ENCODE measurements at regions not wholly inside any gene's neighbourhood (a gene's known extent, or its start where the extent isn't known, plus 50 kb on each side); places are given as distances from the start of the nearest gene placed in this dataset.

DNA sequence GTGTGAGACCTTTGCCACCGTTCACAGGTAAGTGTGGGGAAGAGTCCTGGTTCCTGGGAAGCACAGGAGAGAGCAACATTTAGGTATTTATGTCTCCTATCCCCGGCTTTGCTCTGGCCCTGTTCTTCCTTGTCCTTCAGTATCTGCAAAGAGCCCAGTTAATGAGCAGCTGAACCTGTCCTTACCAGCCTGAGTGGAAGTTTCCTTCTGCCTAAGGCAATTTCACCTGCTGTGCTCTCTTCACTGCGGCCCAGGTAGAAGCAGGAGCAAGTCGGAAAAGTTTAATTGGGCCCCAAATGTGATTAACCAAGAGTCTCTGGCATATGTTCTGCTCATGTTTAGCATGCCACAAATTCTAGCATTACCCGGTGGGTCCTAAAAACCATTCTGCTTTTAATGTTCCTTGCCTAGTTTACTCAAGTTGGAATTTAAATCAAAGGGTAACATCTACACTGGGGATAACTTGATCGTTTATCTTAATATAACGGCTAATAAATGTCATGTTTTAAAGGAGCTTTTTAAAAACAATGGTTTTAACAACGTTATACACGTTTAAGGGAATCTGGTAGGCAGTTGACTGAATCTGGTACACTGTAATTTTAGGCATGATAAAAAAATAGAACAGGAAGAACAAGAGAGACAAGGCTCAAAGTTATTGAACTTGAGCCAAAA is 817.1 kb downstream of the TYW1 start:
- Histone ChIP-seq H3K4me1 (no peaks in the 10 kb centered on the region), H3K27ac (replicated peaks) (no peak overlapping the region), H3K4me3 (no peak overlapping the region), H3K36me3 (no peaks in the 10 kb centered on the region), H3K27me3 (ENCODE audit: low read depth) (peaks cover 24% of the 10 kb centered on the region), H3K9me3 (replicated peaks) (peaks cover 18% of the 10 kb centered on the region)
- no peak for TF ChIP-seq CTCF (IDR thresholded peaks at IDR 0.05; ENCODE audit: borderline replicate concordance)
- intact Hi-C loops (cut with micrococcal nuclease): no loop called here
- DNase-seq: no peak

DNA sequence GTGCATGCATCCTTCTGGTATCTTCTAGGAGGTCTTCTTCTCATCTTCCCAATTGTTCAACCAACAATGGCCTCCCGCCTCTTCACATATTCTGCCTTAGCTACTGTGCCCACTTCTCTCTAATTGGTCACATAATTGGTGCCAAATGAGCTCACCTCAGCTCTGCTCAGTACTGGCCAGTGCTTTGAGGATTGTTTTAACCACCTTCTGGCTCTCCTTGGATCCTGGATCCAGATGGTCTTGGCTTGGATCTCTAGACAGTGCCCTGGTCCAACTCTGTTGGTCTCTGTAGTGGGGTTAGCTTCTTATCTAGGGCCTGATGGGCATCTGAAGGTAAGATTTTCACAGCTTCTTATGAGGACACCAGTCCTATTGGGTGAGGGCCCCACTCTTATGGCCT is 820.8 kb downstream of the TYW1 start:
- Histone ChIP-seq H3K27me3 (ENCODE audit: low read depth) (peaks cover 32% of the 10 kb centered on the region), H3K9me3 (replicated peaks) (peaks cover 18% of the 10 kb centered on the region), H3K27ac (replicated peaks) (no peak overlapping the region), H3K4me3 (no peak overlapping the region), H3K4me1 (no peaks in the 10 kb centered on the region), H3K36me3 (no peaks in the 10 kb centered on the region)
- TF ChIP-seq CTCF (IDR thresholded peaks at IDR 0.05; ENCODE audit: borderline replicate concordance): no peak
- intact Hi-C loops (cut with micrococcal nuclease): no loop called here
- no peak for DNase-seq

DNA sequence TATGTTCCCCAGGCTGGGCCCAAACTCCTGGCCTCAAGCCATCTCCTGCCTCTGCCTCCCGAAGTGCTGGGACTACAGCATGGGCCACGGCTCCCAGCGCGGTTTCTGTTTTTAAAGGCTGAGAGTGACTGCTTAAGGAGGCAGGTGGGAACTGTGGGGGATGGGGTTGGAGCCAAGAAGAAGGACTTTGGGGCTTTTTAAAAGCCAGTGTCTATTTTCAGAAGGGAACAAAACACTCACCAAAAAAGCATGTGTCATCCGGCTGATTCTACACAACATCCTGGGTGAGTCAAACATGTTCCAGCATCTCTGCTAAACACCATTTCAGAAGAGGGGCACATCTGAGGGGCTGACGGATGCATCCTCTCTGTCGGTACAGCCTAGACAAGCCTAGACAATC is 824.5 kb downstream of the TYW1 start:
- Histone ChIP-seq H3K27ac (replicated peaks) (no peak overlapping the region), H3K36me3 (no peaks in the 10 kb centered on the region), H3K4me3 (no peak overlapping the region), H3K27me3 (ENCODE audit: low read depth) (peaks cover 36% of the 10 kb centered on the region), H3K4me1 (no peaks in the 10 kb centered on the region), H3K9me3 (replicated peaks) (peaks cover 15% of the 10 kb centered on the region)
- no peak for DNase-seq
- TF ChIP-seq CTCF (IDR thresholded peaks at IDR 0.05; ENCODE audit: borderline replicate concordance): no peak
- intact Hi-C loops (cut with micrococcal nuclease): no loop called here

DNA sequence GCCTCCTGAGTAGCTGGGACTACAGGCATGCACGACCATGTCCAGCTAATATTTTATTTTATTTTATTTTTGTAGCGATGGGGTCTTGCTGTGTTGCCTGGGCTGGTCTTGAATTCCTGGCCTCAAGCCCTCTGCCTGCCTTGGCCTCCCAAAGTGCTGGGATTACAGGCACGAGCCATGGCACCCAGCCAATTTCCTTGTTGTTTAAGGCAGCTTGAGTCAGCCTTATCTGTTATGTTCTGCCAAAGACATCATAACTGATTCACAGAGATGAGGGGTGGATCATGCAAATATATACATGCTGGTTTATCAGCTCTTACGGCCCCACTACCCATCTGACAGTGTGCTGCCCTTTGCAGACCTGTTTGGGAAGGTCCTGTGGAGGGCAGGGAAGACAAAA is 826.7 kb downstream of the TYW1 start:
- DNase-seq: no peak
- intact Hi-C loops (cut with micrococcal nuclease): no loop called here
- Histone ChIP-seq H3K36me3 (no peaks in the 10 kb centered on the region), H3K4me3 (no peak overlapping the region), H3K9me3 (replicated peaks) (no peaks in the 10 kb centered on the region), H3K27me3 (ENCODE audit: low read depth) (peaks cover 28% of the 10 kb centered on the region), H3K4me1 (no peaks in the 10 kb centered on the region), H3K27ac (replicated peaks) (no peak overlapping the region)
- TF ChIP-seq CTCF (IDR thresholded peaks at IDR 0.05; ENCODE audit: borderline replicate concordance): no peak

GRCh38 chr7:67825356-67825755 is 828.7 kb downstream of the TYW1 start:
- no peak for TF ChIP-seq CTCF (IDR thresholded peaks at IDR 0.05; ENCODE audit: borderline replicate concordance)
- Histone ChIP-seq H3K27me3 (ENCODE audit: low read depth) (peaks cover 28% of the 10 kb centered on the region), H3K36me3 (no peaks in the 10 kb centered on the region), H3K9me3 (replicated peaks) (no peaks in the 10 kb centered on the region), H3K4me1 (no peaks in the 10 kb centered on the region), H3K4me3 (no peak overlapping the region), H3K27ac (replicated peaks) (no peak overlapping the region)
- no peak for DNase-seq
- intact Hi-C loops (cut with micrococcal nuclease): no loop called here
